Cerebellar nuclear complex (tissue), 1 donor: ENCODE measurements at regions not wholly inside any gene's neighbourhood (a gene's known extent, or its start where the extent isn't known, plus 50 kb on each side); places are given as distances from the start of the nearest gene placed in this dataset.

Source experiments
- DNase-seq, 2 experiments: peaks; one replicate each; lab custom pipeline; 2025; lab: John Stamatoyannopoulos, UW

GRCh38 chr2:8086796-8087479 lies 594.9 kb upstream of the ID2 start:
- DNase-seq: no peak

GRCh38 chr2:8087480-8087840 lies 594.4 kb upstream of the ID2 start:
- no peak for DNase-seq

- DNase-seq: no peak
These were observed 593.0 kb upstream of the ID2 start for GRCh38 chr2:8088810-8089209.

- DNase-seq: no peak
These were observed 592.3 kb upstream of the ID2 start for GRCh38 chr2:8089596-8089995.

- DNase-seq: no peak
These were observed 590.8 kb upstream of the ID2 start for GRCh38 chr2:8090748-8091700.

- DNase-seq: no peak
These were observed 587.3 kb upstream of the ID2 start for GRCh38 chr2:8094526-8094925.

GRCh38 chr2:8095978-8096377 lies 585.9 kb upstream of the ID2 start:
- no peak for DNase-seq

- no peak for DNase-seq
These were observed 585.4 kb upstream of the ID2 start for GRCh38 chr2:8096484-8096883.

- no peak for DNase-seq
These were observed 583.2 kb upstream of the ID2 start for GRCh38 chr2:8098476-8099266.

GRCh38 chr2:8099267-8099582 lies 582.6 kb upstream of the ID2 start:
- no peak for DNase-seq

GRCh38 chr2:8101614-8102277 lies 580.1 kb upstream of the ID2 start:
- DNase-seq: no peak

GRCh38 chr2:8102470-8102869 lies 579.4 kb upstream of the ID2 start:
- DNase-seq: no peak

- DNase-seq: no peak
These were observed 578.7 kb upstream of the ID2 start for GRCh38 chr2:8103085-8103708.

- DNase-seq: no peak
These were observed 574.7 kb upstream of the ID2 start for GRCh38 chr2:8107150-8107549.

- no peak for DNase-seq
These were observed 574.1 kb upstream of the ID2 start for GRCh38 chr2:8107621-8108378.

- DNase-seq: no peak
These were observed 571.1 kb upstream of the ID2 start for GRCh38 chr2:8110716-8111115.

- no peak for DNase-seq
These were observed 570.7 kb upstream of the ID2 start for GRCh38 chr2:8111193-8111592.

GRCh38 chr2:8115456-8115855 lies 566.4 kb upstream of the ID2 start:
- no peak for DNase-seq

- no peak for DNase-seq
These were observed 565.9 kb upstream of the ID2 start for GRCh38 chr2:8115966-8116365.

- no peak for DNase-seq
These were observed 565.2 kb upstream of the ID2 start for GRCh38 chr2:8116661-8117060.
